ENCODE measurements at regions not wholly inside any gene's neighbourhood (a gene's known extent, or its start where the extent isn't known, plus 50 kb on each side); places are given as distances from the start of the nearest gene placed in this dataset.

DNA sequence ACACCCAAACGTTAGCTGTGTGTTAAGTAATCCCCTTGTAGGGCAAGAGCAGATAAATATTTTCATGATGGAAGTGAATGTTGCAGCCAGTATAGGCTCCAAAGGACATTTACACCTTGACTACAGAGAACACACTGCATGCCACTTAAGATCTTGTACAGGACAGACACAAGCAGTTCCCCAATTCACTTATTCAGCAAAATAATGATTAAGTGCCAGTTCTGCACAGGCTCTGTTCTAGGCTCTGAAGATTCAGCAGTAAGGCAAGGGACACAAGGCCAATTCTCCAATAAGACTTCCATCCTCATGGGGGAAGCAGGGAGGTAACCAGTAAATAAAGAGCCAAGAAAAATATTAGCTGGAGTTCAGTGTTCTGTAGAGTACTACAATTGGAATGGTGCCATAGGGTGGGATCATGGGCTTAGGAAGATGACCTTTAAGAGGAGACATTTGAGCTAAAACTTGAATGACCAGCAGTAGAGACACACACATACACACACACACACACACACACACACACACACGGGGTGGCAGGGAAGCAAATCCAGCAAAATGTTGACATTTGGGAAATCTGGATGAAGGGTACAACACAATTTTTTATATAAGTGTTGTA, 199.9 kb upstream of the JUN start:
- DNase-seq (ENCODE audit: low read depth), result no peak
- no peak overlapping the region for H3K4me3 ChIP-seq (ENCODE audit: low read depth, low read length)

DNA sequence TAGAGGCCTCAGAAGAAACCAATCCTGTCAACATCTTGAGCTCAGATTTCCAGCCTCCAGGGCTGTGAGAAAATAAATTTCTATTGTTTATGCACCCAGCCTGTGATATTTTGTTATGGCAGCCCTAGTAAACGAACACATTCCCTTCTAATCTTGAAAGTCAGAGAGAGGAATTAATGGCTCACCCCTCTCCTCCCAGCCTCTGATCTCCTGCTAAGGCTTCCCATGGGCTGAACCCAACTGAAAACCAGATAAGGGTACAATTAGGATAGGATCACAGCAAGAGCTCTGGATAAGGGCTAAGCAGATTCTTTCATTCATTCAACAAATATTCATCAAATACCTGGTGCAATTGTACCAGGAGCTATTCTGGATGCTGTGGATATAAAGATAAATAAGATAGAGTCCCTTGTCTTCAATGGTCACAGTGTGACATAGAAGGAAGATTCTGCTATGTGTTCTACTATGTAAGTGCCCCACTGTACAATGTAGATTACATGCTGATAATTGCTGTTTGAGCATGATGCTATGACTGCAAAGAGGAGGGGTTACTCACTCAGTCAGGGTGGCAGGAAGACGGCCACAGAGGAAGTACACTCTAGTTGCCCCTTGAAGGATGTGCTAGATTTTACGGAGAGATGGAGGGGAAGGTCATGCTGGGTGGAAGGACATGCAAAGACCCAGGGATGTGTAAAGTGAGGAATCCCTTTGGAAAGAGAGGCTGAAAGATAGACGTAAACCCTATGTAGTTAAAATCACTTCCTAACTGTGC, 203.3 kb upstream of the JUN start:
- DNase-seq (ENCODE audit: low read depth), result no peak
- no peak overlapping the region for H3K4me3 ChIP-seq (ENCODE audit: low read depth, low read length)

DNA sequence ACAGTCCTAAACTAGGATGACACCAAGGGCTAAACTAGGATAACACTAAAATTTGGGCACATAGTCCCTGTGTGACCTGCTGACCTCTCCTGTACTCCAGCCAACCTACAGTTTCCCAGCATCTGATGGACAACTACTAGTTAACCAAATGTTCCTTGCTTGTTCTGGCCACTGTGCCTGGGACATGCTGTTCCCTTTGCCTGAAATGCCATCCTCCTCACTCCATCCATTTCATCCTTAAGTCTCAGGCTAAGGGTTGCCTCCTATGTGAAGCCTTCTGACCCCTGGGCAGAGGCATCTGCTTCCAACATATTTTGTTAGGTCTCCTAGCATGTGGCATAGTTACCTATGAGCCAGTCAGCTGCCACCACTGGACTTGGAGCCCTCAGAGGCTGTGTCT, 204.9 kb upstream of the JUN start:
- no peak for DNase-seq (ENCODE audit: low read depth)

DNA sequence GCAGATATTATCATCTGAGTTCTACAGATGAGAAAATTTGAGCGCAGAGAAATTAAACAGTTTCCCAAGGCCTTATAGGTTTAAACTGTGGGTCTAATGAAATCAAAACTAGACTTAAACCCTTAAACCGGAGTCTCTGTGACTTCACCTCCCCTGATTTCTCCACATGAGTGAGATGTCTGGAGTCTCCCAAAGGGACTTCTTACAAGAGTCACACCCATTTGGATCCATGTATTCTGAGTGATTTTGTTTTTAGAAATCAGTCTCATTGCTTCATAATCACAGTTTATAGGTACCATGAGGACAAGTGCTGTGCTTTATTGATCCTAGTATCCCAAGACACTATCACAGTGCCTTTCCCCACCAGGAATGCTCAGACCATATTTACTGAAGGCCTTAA, 206.0 kb upstream of the JUN start:
- DNase-seq (ENCODE audit: low read depth), result no peak
- no peak overlapping the region for H3K4me3 ChIP-seq (ENCODE audit: low read depth, low read length)

More for the DNA sequence above, 204.9 kb upstream of the JUN start:
- no peak overlapping the region for H3K4me3 ChIP-seq (ENCODE audit: low read depth, low read length)

DNA sequence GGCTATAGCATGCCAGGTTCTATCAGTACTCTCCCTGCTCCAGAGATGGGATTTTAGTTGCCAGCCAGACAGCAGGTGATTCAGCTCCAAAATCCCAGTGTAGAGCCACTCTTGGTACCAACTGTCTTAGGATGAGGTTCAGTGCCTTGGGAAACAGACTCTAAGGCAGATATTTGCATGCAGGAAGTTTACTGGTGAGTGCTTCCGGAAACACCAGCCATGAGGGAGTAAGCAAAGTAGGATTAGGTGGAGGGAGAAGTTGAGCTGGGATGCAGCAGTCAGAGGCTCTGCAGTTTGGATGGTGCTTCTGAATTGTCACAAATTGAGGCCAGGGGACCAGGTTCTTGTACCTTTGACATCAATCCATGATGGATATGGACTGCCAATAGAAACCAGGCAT, 207.5 kb upstream of the JUN start:
- H3K4me3 ChIP-seq (ENCODE audit: low read depth, low read length), result no peak overlapping the region
- no peak for DNase-seq (ENCODE audit: low read depth)

DNA sequence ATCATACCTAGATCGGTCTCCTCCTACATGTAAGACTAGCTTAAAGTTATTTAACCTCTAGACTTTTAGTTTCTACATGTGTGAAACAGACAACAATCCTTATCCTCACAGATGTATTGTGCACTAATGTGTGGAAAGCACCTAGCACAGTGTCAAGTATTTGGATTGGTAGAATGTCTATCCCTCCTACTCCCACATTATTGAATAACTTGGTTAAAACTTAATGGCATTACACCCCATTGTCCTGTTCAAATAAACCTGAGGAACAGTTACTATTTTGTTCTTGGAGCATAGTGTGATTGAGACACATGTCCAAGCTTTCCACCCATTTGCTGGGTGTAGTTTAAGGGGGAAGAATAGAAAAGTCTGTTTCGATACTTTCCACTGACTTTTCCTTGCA, 208.8 kb upstream of the JUN start:
- DNase-seq (ENCODE audit: low read depth), result no peak

DNA sequence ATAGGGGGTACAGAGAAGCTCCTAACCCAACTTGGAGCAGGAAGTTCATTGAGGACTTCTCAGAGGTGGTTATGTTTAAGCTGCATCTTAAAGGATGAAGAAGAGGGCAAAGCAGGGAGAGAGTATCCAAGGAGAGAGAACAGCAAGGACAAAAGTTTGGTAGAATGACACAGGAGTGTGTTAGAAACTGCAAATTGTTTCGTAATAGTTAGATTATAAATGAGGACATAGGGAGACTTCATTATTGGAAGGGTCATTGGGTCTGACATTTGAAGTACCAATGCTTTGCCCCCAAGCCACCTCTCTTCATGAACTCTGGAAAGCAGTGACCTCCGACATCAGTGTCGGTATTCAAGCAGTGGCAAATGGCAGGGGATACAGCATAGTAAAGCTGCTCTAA, 209.6 kb upstream of the JUN start:
- DNase-seq (ENCODE audit: low read depth), result no peak
- no peak overlapping the region for H3K4me3 ChIP-seq (ENCODE audit: low read depth, low read length)

More for the DNA sequence above, 208.8 kb upstream of the JUN start:
- no peak overlapping the region for H3K4me3 ChIP-seq (ENCODE audit: low read depth, low read length)

DNA sequence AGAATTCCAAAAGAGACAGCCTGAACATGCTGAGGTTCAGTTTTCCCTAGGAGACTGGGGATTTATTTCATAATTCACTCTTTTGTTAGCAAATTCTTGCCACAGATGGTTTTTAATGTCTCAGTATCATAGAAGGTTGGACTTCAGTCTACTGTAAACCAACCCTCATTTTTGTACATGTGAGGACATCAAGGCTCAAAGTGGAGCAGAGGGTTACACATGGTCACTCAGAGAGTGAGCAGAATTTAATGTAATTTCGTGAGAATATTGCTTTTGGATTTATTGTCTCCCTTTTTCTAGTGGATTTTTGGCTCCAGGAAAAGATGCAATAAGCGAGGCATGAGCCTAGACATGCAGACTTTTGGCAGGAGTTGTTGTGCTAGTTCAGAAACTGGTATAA, 210.8 kb upstream of the JUN start:
- H3K4me3 ChIP-seq (ENCODE audit: low read depth, low read length), result no peak overlapping the region
- no peak for DNase-seq (ENCODE audit: low read depth)

DNA sequence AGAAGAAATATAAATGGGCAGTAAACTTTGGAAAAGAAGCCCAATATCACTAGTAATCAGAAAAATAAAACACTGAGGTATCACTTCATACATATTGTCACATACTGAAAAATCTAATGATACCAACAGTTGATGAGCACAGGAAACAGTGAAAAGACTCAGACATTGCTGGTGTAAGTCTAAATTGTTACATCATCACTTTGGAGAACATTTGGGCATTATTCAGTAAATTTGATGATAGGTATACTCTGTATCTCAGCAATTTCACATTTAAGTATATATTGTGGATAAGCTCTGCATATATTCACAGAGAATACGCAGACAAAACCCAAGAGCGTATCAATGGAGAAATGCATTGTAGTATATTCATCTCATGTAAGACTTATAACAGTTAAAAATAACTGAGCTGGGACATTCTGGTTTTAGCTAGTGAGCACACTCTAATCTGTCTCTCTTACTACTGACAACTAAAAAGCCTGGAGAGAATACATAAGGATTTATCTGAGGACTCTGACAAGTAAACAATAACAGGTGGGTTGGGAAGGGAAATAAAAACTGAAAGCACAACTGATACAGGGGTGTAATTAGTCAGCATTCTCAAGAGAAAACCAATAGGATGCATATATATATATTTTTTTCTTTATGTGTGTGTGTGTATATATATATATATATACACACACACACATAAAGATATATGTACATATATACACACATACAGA, 212.7 kb upstream of the JUN start:
- no peak for DNase-seq (ENCODE audit: low read depth)
- H3K4me3 ChIP-seq (ENCODE audit: low read depth, low read length), result no peak overlapping the region

DNA sequence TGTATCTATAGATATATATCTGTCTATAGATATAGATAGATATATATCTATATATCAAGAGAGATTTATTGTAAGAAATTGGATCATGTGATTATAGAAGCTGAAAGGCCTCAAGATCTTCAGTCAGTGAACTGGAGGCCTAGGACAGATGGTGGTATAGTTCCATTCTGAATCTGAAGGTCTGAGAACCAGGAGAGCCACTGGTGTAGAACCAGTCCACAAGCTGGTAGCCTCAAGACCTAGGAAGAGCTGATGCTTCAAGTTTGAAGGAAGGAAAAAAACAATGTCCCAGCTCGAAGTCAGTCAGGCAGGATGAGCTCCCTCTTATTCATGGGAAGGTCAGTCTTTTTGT, 213.2 kb upstream of the JUN start:
- no peak overlapping the region for H3K4me3 ChIP-seq (ENCODE audit: low read depth, low read length)
- no peak for DNase-seq (ENCODE audit: low read depth)

DNA sequence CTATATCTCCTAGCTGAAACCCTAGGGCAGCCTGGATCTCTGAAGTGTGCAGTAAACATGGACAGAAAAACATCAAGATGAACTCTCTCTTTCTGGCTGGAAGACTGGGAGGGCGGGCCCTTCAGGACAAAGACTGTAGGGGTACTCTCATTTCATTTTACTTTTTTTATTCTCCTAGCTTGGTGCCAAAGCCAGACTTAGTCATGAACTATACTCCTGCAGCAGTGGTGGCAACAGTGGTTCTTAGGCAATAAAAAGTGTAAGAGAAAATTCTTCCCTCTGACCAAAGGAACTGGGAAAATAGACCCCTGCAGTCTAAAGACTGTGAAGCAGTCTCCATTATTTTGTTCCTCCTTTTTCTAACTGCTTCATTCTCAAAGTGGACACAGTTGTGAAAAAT, 213.8 kb upstream of the JUN start:
- no peak overlapping the region for H3K4me3 ChIP-seq (ENCODE audit: low read depth, low read length)
- no peak for DNase-seq (ENCODE audit: low read depth)

DNA sequence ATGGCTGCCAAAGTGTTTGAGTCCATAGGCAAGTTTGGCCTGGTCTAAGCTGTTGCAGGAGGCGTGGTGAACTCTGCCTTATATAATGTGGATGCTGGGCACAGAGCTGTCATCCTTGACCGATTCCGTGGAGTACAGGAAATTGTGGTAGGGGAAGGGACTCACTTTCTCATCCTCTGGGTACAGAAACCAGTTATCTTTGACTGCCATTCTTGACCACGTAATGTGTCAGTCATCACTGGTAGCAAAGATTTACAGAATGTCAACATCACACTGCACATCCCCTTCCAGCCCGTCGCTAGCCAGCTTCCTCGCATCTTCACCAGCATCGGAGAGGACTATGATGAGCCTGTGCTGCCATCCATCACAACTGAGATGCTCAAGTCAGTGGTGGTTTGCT, 215.8 kb upstream of the JUN start:
- DNase-seq (ENCODE audit: low read depth), result no peak
- no peak overlapping the region for H3K4me3 ChIP-seq (ENCODE audit: low read depth, low read length)

DNA sequence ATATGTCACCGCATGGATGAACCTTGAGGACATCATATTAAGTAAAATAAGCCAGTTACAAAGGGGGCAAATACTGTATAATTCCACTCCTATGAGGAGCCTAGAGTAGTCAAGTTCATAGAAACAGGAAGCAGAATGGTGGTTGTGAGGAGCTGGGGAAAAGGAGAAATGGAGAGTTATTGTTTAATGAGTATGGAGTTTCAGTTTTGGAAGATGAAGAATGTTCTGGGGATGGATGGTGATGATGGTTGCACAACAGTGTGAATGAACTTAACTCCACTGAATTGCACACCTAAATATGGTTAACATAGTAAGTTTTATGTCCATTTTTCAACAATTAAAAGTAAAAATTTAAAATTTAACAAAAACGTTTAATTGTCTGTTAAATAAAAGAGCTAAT, 220.9 kb upstream of the JUN start:
- no peak for DNase-seq (ENCODE audit: low read depth)
- H3K4me3 ChIP-seq (ENCODE audit: low read depth, low read length), result no peak overlapping the region

DNA sequence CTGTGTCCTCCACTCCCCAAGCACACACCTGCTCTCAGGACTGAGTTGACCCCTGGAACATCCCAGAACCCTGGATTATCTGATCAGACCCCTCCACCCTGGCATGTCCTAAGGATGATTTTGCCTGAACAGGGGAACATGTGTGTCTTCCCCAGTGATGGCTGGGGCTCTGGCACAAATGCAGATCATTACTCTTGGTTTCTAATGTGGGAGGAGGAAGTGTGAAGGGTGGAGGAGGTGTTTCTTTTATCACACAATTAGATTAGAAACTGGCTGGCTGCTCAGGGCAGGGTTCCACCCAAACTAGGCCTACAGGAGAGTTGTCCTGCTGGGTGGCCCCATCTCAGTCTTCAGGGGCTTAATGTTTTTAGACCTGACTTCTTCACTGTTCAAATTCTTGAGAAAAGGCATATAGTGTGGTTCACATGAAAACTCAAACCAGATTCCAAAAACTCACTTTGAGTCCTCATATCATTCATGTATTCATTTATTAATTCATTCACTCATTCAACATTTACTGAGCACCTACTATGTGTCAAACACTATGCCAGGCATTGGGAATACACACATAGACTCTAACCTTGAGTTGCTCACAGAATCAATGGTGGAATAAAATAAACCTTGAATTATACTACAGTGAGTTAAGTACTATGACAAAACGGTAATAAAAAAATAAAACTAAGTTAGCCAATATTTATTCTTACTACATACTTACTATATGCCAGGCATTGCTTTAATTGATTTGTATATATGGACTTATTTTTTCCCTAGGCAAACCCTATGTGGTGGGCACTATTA, 221.8 kb upstream of the JUN start:
- DNase-seq (ENCODE audit: low read depth), result no peak
- no peak overlapping the region for H3K4me3 ChIP-seq (ENCODE audit: low read depth, low read length)

DNA sequence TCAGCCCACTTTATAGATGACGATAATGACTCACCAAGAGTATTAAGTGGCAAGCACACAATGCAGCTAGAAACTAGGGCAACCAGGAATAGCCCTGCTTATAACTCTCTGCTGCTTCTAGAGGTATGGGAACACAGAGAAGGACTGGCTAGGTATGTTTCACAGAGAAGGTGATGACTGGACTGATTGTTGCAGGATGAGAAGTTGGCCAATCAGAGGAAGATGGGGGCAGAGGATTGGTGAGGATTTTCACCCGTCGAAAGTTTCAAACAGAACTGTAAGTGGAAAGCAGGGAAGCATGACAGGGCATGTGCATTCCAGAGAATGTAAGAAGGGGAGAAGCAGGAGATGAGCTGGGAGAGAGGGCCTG, 222.4 kb upstream of the JUN start:
- DNase-seq (ENCODE audit: low read depth), result no peak
- H3K4me3 ChIP-seq (ENCODE audit: low read depth, low read length), result no peak overlapping the region

DNA sequence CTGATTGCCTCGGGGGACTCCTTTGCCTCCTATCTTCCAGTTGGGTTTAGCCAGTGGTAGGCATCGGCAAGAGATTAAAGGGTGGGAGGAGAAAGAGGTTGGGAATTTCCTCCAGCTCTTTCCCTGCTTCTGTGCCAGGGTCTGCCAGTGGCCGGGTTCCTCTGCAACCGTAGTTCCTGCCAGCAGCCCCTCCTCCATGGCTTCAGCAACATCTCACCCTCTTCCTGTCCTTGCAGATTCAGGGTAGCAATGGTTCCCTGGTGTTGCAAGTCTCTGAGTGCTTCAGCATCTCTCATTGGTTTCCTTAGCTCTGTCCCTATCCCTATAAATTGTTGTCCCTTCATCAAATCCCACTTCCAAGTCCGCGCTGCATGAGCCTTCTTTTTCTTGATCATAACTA, 223.1 kb upstream of the JUN start:
- DNase-seq (ENCODE audit: low read depth), result no peak
- H3K4me3 ChIP-seq (ENCODE audit: low read depth, low read length), result no peak overlapping the region

DNA sequence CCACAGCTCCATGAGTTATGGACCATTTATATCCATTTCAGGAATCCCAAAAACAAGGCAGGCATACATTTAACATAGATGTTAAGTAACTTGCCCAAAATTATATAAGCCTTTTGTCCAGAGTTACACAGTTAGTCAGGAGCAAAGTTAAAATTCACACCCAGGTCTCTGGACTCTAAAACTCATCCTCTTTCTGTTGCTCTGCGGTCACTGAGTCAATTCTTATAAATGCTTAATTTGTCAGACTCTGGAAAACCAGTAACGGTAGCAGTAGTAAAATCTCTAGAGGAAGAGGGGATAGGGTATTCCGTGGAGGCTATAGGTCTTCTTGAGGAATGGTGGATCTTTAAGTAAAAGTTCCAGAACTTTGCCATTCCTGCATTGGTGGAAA, 223.6 kb upstream of the JUN start:
- DNase-seq (ENCODE audit: low read depth), result no peak
- no peak overlapping the region for H3K4me3 ChIP-seq (ENCODE audit: low read depth, low read length)

DNA sequence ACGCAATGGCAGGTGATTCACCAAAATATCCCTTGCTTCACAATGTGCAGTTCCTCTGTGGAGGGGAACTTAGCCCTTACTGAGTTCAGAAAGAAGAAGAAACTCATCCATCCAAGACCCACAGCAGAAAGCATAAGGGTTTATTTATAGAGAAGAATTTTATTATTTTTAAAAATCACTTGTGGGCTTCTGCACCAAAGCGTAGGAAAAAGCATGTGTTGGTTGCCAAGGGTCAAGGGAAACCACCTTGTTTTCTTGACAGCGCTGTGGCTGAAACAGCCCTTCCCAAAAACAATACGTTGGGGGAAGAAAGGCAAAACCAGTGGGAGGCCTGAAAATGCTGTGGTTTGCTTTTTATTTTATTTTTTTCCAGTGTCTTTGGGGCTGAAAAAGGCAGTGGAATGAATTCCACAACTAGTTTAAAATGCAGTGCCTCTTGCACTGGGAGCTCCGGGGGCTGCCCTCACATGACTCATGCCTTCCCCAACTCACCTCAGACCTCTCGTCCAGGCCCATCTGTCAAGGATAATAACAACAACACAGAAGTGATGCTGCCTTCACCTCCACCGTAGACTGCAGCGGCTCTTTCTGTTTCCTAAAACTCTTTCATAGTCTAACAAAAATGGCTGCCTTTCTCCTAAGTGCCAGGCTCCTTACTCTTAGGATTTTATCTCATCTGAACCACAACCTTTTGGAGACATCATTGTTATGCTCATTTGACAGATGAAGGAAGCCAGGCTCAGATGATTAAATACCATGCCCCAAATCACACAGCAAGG, 224.2 kb upstream of the JUN start:
- H3K4me3 ChIP-seq (ENCODE audit: low read depth, low read length), result no peak overlapping the region
- DNase-seq (ENCODE audit: low read depth), result no peak

DNA sequence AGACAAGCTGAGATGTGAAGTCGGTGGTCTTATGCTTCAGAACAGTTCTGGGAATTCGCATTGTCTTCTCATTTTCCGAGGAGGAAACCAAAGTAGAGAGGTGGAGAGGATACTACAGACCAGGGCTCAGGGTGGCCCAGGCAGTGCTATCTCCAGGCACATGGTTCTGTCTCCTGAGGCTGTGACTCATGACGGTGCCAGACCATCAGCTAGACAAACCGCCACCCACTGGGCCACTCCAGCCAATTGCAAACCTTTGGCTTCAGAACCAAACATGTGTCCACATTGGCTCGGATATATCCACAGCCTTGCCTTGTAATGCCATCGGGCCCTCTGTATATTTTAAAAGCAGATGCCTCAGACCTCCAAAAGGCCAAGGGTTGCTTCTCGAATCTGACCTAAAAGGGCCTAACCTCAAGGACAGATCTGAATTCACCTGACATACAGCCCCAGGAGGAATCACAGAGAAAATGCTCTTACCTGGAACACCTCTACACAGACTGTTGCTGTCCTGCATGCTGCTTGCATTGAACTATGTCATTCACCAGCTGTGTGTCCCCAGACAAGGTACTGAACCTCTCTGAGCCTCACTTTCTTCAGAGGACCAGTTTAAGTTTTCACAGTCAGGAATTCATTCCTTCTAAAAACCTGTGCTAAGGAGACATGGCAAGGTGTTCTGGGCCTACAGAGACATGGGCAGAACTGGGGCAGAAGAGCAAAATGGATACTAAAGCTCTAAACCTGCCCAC, 224.9 kb upstream of the JUN start:
- no peak for DNase-seq (ENCODE audit: low read depth)
- no peak overlapping the region for H3K4me3 ChIP-seq (ENCODE audit: low read depth, low read length)
